Hematopoietic multipotent progenitor cell treated with erythropoietin and hydrocortisone succinate and interleukin-3 and kit ligand, for 15 days (in vitro differentiated cells): ENCODE measurements at regions not wholly inside any gene's neighbourhood (a gene's known extent, or its start where the extent isn't known, plus 50 kb on each side); places are given as distances from the start of the nearest gene placed in this dataset.
"Not testable (repeated sequence)": the region's sequence is repeated elsewhere in the genome, so short reads cannot be mapped to it uniquely, and the experiment has no call there.

ENCODE experiments used
- DNase-seq: peaks from one replicate; pipeline ENCODE4 v3.0.0-alpha.2; 2015; ENCODE audit warnings: low spot score

DNA sequence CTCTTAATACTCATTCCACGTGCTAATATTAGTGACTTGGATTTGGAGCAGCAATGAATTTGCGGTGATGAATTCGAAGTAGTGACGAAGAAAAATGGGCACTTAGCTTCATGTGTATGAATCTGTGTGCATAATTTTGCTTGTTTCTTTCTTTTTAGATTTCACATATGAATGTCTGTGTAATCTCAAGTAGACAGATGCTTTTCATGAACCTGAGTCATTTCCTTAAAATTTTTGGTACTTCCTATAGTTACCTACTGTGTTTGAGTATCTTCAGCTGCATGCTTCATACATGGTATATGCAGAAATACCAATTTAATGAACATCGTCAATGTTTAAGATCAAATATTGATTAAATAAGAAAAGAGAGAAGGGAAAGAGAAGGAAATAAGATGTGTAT, 540.2 kb downstream of the RAB38 start:
- DNase-seq, result no peak

DNA sequence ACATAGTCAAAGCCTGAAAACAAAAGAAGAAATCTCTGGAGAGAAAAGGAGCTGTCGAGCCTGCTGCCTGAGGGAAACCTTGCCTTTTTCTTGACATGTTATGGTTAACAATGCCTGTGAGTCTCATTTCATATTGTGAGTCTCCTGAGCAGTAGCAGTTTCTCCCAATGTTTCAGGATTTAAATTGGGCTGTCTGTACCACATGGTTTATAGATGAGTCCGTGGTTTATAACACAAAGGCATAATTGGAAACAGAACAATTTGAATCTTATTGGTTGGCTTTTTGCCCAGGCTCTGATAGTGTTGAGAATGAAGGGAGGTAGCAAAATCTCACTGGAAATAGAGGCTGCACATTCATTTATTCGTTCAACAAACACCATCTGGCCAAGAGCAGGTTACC, 540.9 kb downstream of the RAB38 start:
- no peak for DNase-seq

DNA sequence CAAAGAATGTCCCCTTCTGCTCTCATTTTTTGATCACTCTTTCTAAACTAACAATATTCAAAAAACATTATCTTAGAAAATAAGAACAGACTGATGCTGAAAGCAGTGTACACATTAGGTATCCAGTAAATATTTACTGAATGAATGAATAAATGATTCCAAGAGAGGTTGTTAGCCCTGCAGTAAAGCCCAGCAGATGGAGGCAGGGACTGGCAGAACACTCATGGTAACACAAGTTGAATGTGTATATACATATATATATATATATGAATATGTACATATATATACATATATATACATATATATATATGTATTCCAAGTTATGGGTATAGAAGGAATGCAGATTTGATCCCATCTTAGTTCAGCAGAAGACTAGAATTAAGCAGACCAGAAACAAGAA, 546.3 kb downstream of the RAB38 start:
- no peak for DNase-seq

DNA sequence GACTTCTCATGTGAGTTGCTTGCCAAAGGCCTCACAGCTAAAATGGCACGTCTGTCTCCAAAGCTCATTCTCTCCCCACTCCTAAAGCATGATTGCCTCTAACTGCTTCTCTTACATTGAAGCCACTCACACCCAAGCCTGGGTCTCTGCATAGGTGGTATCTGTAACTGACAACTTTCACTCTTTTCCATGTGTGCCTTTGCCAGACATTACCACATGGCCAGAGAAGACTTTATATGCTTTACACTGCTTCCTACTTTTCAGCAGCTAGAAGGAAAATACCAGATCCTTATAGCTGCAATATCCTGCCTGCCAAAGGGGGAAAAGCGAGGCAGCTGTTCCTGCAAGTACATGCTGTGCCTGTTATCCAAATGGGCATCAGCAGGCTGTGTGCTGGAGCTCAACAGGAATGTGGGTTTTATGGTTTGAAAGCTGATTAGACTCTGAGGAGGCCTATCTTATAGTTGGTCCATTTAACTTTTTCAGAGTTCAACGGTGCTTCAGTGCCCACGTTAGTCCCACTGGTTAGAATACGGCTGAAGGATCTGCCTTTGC, 547.1 kb downstream of the RAB38 start:
- no peak for DNase-seq

DNA sequence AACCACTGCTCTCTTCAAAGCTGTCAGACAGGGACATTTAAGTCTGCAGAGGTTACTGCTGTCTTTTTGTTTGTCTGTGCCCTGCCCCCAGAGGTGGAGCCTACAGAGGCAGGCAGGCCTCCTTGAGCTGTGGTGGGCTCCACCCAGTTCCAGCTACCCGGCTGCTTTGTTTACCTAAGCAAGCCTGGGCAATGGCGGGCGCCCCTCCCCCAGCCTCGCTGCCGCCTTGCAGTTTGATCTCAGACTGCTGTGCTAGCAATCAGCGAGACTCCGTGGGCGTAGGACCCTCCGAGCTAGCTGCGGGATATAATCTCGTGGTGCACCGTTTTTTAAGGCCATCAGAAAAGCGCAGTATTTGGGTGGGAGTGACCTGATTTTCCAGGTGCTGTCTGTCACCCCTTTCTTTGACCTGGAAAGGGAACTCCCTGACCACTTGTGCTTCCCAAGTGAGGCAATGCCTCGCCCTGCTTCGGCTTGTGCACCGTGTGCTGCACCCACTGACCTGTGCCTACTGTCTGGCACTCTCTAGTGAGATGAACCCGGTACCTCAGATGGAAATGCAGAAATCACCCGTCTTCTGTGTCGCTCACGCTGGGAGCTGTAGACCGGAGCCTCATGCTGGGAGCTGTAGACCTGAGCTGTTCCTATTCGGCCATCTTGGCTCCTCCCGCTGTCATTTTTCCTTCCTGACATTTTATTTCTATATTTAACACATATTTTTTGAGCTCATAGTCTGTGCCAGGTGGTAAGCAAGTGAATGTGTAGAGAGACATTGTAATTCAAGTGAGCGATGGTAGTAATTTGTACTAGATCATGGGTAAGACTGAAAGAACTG, 551.5 kb downstream of the RAB38 start:
- not testable (repeated sequence) for DNase-seq

DNA sequence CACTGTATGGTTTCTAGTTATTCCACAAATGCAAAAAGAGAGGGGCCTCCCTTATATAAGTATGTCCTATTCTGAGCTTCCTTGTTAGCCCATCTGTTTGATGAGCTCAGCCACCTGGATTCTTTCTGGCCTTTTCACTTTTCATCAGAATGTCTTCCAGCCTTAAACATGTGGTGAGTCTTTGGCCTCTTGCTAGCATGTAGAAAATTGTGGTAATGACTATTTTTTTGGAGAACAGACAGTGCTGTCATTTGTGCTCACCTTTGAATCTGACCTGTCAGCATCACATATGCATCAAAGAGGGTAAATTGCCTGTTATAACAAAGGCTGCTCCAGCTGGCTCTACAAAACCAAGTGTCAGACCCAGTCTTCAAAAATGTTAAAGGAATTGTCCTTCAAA, 558.7 kb downstream of the RAB38 start:
- no peak for DNase-seq

DNA sequence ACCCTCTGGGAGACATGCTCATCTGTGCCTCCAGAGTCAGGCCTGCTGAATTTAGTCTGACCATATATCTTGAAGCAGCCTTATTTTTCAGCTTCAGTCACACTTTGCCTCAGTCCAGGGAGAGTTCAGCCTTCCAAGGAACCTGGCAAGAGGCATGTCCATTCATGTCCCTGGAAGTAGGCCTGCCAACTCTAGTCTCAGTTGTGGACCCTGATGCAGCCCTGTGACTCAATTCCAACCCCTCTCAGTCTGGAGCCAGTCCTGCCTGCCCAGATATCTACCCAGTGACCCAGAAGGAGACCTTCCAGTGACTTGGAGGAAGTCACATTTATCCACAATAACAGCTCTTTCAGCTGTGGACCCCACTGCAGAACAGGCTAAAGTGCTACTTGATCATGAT, 566.6 kb downstream of the TMEM135 start:
- no peak for DNase-seq

DNA sequence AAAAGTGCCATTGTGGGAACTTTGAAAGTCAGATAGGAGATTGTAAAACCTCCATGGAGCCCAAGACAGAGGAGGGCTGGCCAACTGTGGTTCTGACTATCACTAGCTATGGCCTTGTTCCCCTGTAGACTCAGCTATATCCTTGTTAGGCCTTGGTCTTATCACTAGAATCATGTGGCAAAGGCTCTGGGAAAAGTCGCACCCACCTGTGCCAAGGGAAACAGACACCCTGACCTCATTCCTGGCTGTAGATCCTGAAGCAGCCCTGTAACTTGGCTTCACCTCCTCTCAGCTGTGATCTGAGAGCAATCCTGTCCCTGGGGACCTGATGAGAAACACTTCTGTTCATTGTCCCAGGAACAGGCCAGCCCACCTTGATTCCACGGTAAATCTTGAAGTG, 566.2 kb downstream of the TMEM135 start:
- no peak for DNase-seq

DNA sequence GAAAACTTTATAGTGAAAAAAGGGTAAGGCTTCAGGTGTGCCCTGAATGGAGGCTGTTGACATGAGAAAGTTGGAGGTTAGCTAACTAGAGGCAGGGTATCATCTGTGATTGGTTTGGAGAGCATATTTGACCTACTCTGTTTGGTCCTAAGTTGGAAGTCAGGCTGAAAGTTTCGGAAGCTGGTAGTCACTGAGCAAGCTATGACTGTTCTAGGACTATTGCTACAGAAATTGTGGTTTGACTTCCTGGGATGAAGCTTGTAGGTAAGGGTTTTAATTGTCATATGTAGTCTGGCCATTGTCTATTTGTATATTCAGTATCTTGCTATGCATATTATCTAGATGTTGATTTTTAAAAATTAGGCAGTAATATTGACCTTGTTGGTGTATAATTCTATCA, 565.0 kb downstream of the TMEM135 start:
- DNase-seq, result no peak

DNA sequence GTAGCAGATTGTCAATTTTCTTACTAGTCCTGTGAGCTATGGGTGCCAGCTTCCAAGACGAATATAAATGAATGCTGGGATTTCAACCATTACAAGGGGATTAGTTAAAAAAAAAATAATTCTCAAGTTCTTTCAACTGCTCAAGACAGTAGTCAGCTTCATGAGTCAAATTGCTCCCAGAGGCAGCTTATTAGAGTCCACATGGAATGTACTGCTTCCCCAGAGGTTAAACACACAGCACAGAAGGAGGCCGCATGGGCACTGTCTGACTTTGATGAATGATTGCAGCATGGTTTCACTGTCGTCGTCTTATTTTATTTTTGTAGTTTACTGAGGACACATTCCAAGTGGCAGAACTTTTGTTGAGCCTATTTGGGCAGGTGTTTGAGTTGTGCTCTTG, 563.2 kb downstream of the TMEM135 start:
- no peak for DNase-seq

DNA sequence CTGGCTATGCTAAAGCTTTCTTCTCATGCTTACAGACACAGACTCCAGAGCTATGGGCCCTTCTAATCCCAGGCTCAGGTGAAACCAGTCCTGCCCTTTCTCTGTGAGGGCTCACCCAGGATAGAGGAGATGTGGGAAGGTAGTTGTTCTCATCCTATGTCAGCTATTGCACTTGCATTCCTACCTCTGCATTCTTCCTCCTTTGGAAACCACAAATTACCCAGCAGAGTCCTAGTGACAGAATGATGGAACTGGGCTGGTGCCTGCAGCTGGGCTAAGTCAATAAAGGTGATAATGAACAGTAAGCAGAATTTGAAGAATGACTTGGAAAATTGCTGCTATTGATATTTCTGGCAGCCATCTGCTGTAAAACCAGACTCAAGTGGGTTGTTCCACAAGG, 560.0 kb downstream of the TMEM135 start:
- no peak for DNase-seq

DNA sequence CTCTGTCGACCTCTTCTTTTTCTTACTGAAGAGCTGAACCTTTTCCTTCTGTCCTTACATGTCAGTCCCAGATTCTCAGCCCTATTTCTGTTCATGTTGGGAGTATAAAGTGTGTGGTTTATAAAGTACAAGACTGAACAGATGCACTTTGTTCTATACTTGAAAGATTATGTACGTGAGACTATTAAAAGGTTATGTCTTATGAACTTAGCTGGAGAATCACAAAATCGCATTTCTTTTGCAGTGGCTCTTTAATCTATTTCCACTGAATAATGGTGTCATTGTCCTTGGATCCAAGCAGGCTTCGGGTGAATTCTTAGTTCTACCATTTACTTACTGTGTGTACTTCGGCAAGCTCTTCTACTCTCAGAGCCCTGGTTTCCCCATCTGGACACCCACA, 558.4 kb downstream of the TMEM135 start:
- DNase-seq, result no peak

DNA sequence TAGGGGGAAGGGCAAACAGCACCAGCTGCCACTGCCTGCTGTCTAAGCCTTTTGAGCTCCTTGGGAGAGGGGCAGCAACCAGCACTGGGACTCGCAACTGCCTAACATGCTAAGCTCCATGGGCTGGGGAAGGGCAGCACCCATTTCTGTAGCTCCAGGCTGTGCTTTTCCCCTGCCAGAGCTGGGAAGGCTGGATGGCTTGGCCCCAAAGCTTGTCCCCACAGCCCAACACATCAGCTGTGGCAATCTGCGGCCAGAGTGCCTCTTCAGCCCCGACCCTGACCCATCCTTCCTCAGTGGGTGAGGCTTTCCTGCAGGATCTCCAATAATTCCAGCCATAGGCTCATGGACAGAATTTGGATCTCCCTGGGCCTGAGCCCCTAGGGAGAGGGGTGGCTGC, 551.3 kb downstream of the TMEM135 start:
- DNase-seq, result no peak

DNA sequence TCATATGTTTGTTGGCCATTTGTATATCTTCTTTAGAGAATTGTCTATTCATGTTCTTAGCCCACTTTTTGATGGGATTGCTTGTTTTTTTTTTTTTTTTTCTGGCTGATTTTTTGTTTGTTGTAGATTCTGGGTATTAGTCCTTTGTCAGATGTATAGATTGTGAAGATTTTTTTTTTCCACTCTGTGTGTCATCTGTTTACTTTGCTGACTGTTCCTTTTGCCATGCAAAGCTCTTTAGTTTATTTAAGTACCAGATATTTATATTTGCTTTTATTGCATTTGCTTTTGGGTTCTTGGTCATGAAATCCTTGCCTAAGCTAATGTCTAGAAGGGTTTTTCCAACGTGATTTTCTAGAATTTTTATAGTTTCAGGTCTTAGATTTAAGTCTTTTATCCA, 547.9 kb downstream of the TMEM135 start:
- DNase-seq, result not testable (repeated sequence)

DNA sequence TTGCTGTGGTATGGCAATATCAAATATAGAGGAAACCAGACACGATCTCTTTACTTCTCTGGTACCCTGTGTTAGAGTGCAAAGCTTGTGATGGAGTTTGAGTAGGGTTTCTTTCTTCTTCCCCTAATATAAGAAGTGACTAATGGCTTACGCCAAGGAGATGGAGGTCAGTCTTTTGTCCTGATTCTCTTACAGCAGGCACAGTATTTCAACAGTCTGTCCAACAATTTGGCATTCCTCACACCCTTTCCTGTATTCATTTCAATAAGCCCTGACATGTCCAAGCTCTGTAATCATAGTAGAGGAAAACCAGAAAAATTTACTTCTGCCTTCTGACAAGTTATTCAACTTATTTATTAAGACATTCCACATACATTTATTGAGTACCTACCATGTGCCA, 546.2 kb downstream of the TMEM135 start:
- DNase-seq, result no peak

DNA sequence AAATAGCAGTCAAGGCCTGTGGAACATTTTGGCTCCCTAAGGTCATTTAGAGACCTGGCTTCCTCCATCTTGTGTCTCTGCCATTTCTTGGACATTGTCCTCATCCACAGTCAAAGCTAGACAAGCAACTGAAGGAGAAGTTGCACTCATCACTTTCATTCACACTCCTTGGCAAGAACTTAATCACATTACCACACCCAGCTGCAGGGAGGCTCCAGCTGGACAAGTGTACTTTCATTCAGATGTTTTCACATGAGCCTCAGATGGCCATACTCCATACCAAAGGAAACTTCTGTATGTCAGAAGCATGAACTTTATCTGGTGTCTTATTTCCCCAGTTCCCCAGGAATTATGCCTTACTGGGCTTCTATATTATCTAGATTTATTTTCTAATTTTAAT, 537.4 kb downstream of the TMEM135 start:
- DNase-seq, result no peak

DNA sequence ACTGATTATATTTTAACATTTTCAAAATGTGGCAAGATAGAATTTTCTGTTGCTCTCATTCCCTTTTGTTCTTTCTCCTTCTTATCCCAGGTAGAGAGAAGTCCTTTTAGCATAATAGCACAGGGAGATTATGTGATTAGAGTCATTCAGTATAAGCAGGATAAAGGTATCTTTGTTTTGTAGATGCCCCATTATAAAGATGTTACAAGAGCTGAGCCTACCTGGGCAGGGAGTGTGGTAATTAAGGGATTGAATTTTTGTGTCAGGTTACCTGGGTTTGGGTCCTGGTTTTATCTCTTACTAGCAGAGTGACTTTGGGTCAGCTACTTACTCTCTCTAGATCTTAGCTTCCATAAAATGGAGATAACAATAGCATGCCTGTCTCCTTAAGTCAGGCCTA, 536.5 kb downstream of the TMEM135 start:
- no peak for DNase-seq

DNA sequence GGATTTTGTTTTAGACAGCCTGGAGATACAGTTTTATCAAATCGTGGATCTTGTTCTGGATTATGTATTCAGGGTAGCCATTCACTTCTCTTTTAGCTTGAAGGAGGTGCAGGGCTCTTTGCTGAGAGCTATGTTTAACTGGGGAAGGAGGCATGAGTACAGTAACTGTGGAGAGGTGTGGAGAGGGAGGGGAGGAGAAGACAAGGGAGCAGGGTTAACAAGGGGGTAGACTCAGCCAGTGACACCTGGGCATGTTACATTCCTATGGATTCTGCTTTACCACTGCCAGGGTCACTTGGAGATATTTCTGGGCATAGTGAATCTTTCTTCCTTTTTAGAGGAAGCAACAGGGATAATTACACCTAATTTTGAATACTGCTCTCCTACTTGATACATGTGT, 536.0 kb downstream of the TMEM135 start:
- no peak for DNase-seq

DNA sequence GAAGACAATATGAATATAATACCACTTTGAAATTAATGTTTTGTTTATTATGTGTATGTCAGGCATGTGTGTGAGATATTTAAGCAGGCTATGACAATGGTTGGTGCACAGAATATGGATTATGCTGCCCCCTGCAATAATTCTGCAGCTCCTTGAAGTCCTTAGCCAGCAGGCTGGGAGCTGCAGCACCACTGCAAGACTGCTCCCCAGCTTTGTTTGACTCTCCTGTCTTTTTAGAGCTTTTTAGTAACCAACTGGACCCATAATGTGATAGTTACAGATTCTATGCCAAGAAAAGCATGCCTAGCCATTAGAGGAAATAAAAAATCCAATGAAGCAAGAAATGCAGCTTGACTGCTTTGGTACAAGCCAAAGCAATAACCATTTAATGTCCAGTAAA, 535.1 kb downstream of the TMEM135 start:
- no peak for DNase-seq

DNA sequence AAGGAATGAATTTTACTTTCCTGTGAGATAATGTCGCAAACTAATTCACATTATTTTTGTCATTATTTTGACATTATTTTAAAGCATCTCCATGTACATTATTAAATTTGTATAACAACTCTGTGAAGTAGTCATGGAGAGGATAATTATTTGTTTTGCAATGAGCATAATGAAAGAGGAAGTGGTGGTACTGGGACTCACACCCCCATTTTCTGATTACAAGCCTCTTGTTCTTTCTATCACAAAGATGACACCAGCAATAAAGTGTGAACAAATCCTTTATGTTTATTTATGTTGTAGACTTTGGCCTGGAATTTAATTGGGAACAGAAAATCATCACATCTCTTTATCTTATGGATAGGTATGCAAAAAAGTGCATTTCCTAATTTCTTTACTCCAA, 522.6 kb downstream of the TMEM135 start:
- DNase-seq, result no peak

DNA sequence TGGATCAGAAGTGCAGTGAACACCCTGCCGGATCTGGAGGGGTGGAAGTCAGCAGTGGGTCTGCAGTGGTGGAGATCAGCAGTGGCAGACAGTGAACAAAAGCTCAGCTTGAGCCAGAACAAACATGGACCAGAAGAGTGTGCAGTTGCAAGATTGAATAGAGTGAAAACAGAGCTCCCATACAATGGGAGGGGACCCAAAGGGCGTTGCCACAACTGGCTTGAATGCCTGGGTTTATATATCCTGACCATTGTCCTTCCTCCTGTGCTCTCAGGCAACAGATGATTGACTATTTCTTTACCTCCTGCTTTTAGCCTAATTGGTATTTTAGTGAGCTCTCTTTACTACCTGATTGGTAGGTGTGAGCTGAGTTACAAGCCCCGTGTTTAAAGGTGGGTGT, 522.1 kb downstream of the TMEM135 start:
- not testable (repeated sequence) for DNase-seq

DNA sequence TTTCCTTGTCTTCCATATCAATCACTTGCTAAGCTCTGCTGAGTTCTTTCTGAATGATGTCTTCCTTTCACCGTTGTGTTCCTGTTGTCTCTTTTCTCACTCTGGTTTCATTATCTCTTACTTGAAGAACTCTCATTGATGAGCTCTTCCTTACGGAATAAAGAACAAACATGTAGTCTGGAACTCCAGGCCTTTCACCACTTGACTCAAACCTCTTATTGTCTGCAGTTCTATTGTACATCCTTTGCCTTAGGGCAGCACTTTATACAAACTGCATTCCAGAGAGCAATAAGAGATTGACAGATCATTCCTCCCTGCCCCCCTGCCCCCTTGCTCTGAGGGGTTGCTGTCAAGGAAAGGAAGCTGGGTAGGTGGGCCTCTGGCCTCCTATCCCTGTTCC, 517.4 kb downstream of the TMEM135 start:
- no peak for DNase-seq

DNA sequence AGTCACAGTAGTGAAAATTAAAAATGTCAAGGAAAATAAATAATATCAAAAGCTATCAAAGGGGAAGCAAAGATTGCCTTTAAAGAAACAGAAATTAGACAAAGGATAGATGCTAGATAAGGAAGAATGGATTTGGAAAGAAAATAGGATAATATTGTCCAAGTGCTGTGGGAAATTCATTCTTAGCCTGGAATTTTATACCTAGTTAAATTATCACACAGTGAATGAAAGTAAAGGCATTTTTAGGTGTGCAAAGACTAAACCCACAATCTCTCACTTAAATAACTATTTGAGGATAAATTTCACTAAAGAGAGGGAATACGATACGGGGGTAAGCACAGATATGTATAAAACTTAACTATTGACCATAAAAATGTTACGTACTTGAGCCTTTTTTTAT, 511.1 kb downstream of the TMEM135 start:
- DNase-seq, result no peak

DNA sequence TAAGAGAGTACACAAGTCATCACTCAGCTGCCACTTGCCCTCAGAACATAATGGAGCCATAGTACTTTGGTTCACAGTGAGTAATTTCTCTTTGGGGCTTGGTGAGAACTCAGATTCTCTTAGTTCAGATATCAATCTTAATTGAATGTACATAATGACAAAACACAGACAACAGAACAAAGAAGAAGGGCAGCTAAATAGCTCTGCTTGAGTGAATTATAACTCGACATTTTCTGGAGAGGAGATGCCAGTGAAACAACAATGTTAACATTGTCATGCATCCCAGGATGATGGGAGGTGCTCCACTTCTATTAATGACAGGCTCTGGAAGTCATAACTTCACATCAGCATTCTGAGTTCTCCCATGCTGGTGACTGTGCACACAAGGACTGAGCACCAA, 508.1 kb downstream of the TMEM135 start:
- no peak for DNase-seq
